MCF 10A (cell line): ENCODE measurements at regions not wholly inside any gene's neighbourhood (a gene's known extent, or its start where the extent isn't known, plus 50 kb on each side); places are given as distances from the start of the nearest gene placed in this dataset.

Experiments used
- BruUV-seq: library from RNA; stranded (reverse); fragments of 400-500 nt; replicated peaks from 2 replicates; lab custom pipeline; 2021; lab: Mats Ljungman, UMichigan
- CTCF ChIA-PET: fragments of 300-600 bp; sonication (Branson Sonifier 250); formaldehyde crosslinking; extraction: SDS; loops from one replicate; lab custom pipeline; 2021; ENCODE audit warnings: antibody characterized with exemption, inconsistent platforms; lab: Yijun Ruan, JAX
- POLR2A ChIA-PET: fragments of 300-600, 350-650 bp; sonication (Branson Sonifier 250); formaldehyde crosslinking; extraction: SDS; loops from one replicate; lab custom pipeline; 2020; ENCODE audit warnings: antibody characterized with exemption, inconsistent platforms; lab: Yijun Ruan, JAX
- DNase-seq: peaks from one replicate; pipeline ENCODE4 v3.0.0-alpha.2; 2018; ENCODE audit not compliant: unreplicated experiment
- H3K27ac Mint-ChIP-seq: one replicate; pipeline ENCODE4 v1.8.0; 2022; ENCODE audit warnings: mild to moderate bottlenecking, low read depth, mixed read lengths; ENCODE audit not compliant: unreplicated experiment
- H3K27me3 Mint-ChIP-seq: one replicate; pipeline ENCODE4 v1.8.0; 2022; ENCODE audit warnings: mixed read lengths; ENCODE audit not compliant: insufficient read depth, unreplicated experiment
- H3K36me3 Mint-ChIP-seq: one replicate; pipeline ENCODE4 v1.8.0; 2022; ENCODE audit warnings: mild to moderate bottlenecking, moderate library complexity, mixed read lengths; ENCODE audit not compliant: insufficient read depth, unreplicated experiment
- H3K4me1 Mint-ChIP-seq: one replicate; pipeline ENCODE4 v1.8.0; 2022; ENCODE audit warnings: mixed read lengths; ENCODE audit not compliant: insufficient read depth, unreplicated experiment
- H3K4me3 Mint-ChIP-seq: one replicate; pipeline ENCODE4 v1.8.0; 2022; ENCODE audit warnings: mild to moderate bottlenecking, moderate library complexity, mixed read lengths; ENCODE audit not compliant: unreplicated experiment
- H3K9me3 Mint-ChIP-seq: one replicate; pipeline ENCODE4 v1.8.0; 2022; ENCODE audit warnings: mixed read lengths; ENCODE audit not compliant: unreplicated experiment
- CTCF ChIP-seq: fragments of 200-600 bp; IDR thresholded peaks from one replicate; pipeline ENCODE4 v1.8.0; 2022; ENCODE audit warnings: antibody characterized with exemption, mild to moderate bottlenecking; ENCODE audit not compliant: unreplicated experiment
- intact Hi-C: fragments of 100-400 bp; cut with micrococcal nuclease; formaldehyde crosslinking; loops from 2 replicates; pipeline ENCODE4 v1.14.1; 2022

GRCh38 chr4:188266386-188266785, 127.1 kb downstream of the TRIML1 start:
- peaks cover 7% of the 10 kb centered on the region for H3K9me3 Mint-ChIP-seq
- CTCF ChIA-PET: interaction anchor here (0.5 to 0.9 kb wide), 2 partner anchors 9 to 672 kb away, joined by 3 to 5 read pairs; no protein-coding TSS in a partner anchor
- peaks cover 21% of the 10 kb centered on the region for H3K4me1 Mint-ChIP-seq
- no TSS peak for BruUV-seq
- intact Hi-C loops: no loop called here
- no peak for TF ChIP-seq CTCF
- H3K27ac Mint-ChIP-seq: peak overlapping the region; percentile 9
- POLR2A ChIA-PET: interaction anchor here (0.6 kb wide), 1 partner anchor 460 kb away, joined by 3 read pairs; no protein-coding TSS in a partner anchor
- H3K36me3 Mint-ChIP-seq: no peaks in the 10 kb centered on the region
- H3K27me3 Mint-ChIP-seq: no peaks in the 10 kb centered on the region
- H3K4me3 Mint-ChIP-seq: no peak overlapping the region
- no peak for DNase-seq

GRCh38 chr4:188268131-188268908, 129.1 kb downstream of the TRIML1 start:
- peaks cover 7% of the 10 kb centered on the region for H3K9me3 Mint-ChIP-seq
- POLR2A ChIA-PET: no interaction called here
- intact Hi-C loops: no loop called here
- peaks cover 13% of the 10 kb centered on the region for H3K4me1 Mint-ChIP-seq
- no peaks in the 10 kb centered on the region for H3K27me3 Mint-ChIP-seq
- CTCF ChIA-PET: interaction anchor here (0.7 kb wide), 1 partner anchor 16 kb away, joined by 3 read pairs; no protein-coding TSS in a partner anchor
- no peak for TF ChIP-seq CTCF
- no TSS peak for BruUV-seq
- no peak overlapping the region for H3K4me3 Mint-ChIP-seq
- no peaks in the 10 kb centered on the region for H3K36me3 Mint-ChIP-seq
- H3K27ac Mint-ChIP-seq: no peak overlapping the region
- no peak for DNase-seq

- intact Hi-C loops: no loop called here
- Mint-ChIP-seq H3K36me3 (no peaks in the 10 kb centered on the region), H3K27me3 (no peaks in the 10 kb centered on the region), H3K4me1 (peaks cover 10% of the 10 kb centered on the region), H3K9me3 (peaks cover 1% of the 10 kb centered on the region), H3K4me3 (no peak overlapping the region), H3K27ac (no peak overlapping the region)
- CTCF ChIA-PET: no interaction called here
- TF ChIP-seq CTCF: no peak
- no TSS peak for BruUV-seq
- no peak for DNase-seq
- POLR2A ChIA-PET: no interaction called here
These were observed 131.2 kb downstream of the TRIML1 start for GRCh38 chr4:188270273-188271069.

GRCh38 chr4:188275686-188276085, 136.4 kb downstream of the TRIML1 start:
- intact Hi-C loops: no loop called here
- TF ChIP-seq CTCF: no peak
- H3K36me3 Mint-ChIP-seq: no peaks in the 10 kb centered on the region
- no peak overlapping the region for H3K27ac Mint-ChIP-seq
- H3K4me1 Mint-ChIP-seq: no peaks in the 10 kb centered on the region
- ChIA-PET CTCF (no interaction called here), POLR2A (no interaction called here)
- H3K27me3 Mint-ChIP-seq: no peaks in the 10 kb centered on the region
- DNase-seq: peak; percentile 19
- H3K9me3 Mint-ChIP-seq: no peaks in the 10 kb centered on the region
- no TSS peak for BruUV-seq
- H3K4me3 Mint-ChIP-seq: no peak overlapping the region
